ENCODE measurements at regions not wholly inside any gene's neighbourhood (a gene's known extent, or its start where the extent isn't known, plus 50 kb on each side); places are given as distances from the start of the nearest gene placed in this dataset.

- TF ChIP-seq CTCF (IDR thresholded peaks at IDR 0.05; ENCODE audit: low read depth, low read length, poor library complexity, severe bottlenecking): no peak
- TF ChIP-seq EZH2phosphoT487 (IDR thresholded peaks at IDR 0.05; ENCODE audit: borderline replicate concordance, low read length): no peak
Observed at GRCh38 chr3:178041931-178042330, 494.3 kb upstream of the KCNMB2 start.
